ENCODE measurements at regions not wholly inside any gene's neighbourhood (a gene's known extent, or its start where the extent isn't known, plus 50 kb on each side); places are given as distances from the start of the nearest gene placed in this dataset.

DNA sequence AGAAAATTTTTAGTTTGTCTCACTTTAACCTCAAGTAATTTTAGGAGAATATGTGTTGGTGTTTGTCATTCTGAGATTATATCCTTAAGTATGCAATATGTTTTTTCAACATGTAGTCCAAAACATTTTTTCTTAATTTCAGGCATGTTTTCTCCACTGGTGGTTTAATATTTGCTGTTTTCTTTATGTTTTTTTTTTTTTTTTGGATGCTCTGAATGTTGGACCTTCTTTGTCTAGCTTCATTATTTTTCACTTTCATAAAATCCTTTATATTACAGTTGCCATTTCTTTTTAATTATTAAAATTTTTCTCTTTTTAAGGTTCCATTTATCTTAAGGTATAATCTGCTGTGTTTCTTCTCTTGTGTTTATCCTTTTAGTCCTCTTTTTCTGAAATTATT, 342.2 kb upstream of the DUSP10 start:
- no peak for DNase-seq (ENCODE audit: extremely low read depth, low read depth)
- TF ChIP-seq, protein P1, sequence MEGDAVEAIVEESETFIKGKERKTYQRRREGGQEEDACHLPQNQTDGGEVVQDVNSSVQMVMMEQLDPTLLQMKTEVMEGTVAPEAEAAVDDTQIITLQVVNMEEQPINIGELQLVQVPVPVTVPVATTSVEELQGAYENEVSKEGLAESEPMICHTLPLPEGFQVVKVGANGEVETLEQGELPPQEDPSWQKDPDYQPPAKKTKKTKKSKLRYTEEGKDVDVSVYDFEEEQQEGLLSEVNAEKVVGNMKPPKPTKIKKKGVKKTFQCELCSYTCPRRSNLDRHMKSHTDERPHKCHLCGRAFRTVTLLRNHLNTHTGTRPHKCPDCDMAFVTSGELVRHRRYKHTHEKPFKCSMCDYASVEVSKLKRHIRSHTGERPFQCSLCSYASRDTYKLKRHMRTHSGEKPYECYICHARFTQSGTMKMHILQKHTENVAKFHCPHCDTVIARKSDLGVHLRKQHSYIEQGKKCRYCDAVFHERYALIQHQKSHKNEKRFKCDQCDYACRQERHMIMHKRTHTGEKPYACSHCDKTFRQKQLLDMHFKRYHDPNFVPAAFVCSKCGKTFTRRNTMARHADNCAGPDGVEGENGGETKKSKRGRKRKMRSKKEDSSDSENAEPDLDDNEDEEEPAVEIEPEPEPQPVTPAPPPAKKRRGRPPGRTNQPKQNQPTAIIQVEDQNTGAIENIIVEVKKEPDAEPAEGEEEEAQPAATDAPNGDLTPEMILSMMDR (IDR thresholded peaks at IDR 0.05; ENCODE audit: low read depth, low read length, missing control alignments), result no peak
- H3K4me3 ChIP-seq (replicated peaks; ENCODE audit: low read depth, low read length), result no peak overlapping the region

DNA sequence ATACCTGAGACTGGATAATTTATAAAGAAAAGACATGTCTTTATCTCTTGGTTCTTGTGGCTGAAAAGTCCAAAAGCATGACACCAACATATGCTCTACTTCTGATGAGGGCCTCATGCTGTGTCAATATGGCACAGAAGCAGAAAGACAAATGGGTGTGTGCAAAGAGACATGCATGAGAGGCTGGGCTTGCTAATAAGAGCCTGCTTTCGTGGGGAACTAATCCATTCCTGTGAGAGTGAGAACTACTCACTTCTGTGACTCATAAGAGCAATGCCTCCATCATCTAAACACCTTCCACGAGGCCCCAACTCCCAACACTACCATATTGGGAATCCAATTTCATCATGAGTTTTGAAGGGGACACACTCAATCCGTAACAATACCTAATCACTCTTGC, 340.0 kb upstream of the DUSP10 start:
- H3K4me3 ChIP-seq (replicated peaks; ENCODE audit: low read depth, low read length), result no peak overlapping the region
- no peak for DNase-seq (ENCODE audit: extremely low read depth, low read depth)
- TF ChIP-seq, protein P1 (IDR thresholded peaks at IDR 0.05; ENCODE audit: low read depth, low read length, missing control alignments), result no peak

DNA sequence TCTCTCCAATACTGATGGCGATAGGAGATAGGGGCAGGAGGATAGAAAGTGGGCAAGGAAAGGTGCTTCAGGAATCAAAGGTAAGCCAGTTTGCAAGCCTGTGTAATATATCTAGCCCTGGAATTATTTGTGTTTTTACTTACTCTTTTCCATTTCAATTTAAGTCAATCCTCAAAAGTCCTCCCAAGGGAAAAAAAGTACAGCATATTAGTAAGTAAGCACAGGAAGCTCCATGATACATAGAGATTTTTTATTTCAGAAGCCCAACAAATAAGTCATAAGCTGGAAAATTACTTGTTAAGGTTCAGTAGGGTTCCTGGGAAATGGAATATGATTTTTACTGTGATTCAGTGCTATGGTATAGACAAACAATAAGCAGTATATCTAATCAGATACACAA, 337.7 kb upstream of the DUSP10 start:
- H3K4me3 ChIP-seq (replicated peaks; ENCODE audit: low read depth, low read length), result no peak overlapping the region
- TF ChIP-seq, protein P1 (IDR thresholded peaks at IDR 0.05; ENCODE audit: low read depth, low read length, missing control alignments), result no peak
- DNase-seq (ENCODE audit: extremely low read depth, low read depth), result no peak

DNA sequence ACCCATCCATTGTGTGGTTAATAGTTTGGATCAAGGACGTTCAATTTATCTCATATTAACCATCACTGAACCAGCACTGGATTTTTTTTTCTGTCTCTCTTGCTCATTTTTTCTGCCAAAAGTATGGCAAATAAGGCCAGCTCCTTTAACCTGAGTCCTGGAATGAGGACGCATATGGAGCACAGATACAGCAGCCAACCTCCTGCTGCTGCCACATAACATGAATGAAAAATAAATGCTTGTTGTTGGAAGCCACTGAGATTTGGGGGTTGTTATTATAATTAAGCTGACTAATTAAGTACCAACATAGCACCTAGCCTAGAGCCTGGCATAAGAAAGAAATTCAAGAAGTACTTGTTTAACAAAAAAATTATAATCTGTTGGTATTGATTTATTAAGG, 335.3 kb upstream of the DUSP10 start:
- TF ChIP-seq, protein P1 (IDR thresholded peaks at IDR 0.05; ENCODE audit: low read depth, low read length, missing control alignments), result no peak
- no peak for DNase-seq (ENCODE audit: extremely low read depth, low read depth)
- H3K4me3 ChIP-seq (replicated peaks; ENCODE audit: low read depth, low read length), result no peak overlapping the region

DNA sequence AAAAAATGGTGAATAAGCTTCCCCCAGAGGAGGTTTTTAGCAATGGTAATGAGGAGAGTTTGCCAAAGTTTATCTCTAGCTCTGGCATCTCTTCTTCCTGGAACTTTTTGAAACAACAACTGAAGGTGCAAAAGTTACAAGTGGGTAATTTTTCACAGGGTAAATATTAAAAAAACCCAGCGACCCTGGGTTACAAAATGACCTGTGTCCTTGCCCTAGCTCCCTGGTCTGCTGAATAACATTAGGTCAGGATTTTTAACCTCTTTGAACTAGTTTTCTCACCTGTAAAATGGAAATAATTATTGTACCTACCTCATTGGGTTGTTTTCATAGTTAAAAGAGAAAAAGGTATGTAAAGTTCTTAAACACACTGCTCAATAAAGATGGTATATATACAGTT, 332.4 kb upstream of the DUSP10 start:
- no peak overlapping the region for H3K4me3 ChIP-seq (replicated peaks; ENCODE audit: low read depth, low read length)
- DNase-seq (ENCODE audit: extremely low read depth, low read depth), result no peak
- TF ChIP-seq, protein P1 (IDR thresholded peaks at IDR 0.05; ENCODE audit: low read depth, low read length, missing control alignments), result no peak

DNA sequence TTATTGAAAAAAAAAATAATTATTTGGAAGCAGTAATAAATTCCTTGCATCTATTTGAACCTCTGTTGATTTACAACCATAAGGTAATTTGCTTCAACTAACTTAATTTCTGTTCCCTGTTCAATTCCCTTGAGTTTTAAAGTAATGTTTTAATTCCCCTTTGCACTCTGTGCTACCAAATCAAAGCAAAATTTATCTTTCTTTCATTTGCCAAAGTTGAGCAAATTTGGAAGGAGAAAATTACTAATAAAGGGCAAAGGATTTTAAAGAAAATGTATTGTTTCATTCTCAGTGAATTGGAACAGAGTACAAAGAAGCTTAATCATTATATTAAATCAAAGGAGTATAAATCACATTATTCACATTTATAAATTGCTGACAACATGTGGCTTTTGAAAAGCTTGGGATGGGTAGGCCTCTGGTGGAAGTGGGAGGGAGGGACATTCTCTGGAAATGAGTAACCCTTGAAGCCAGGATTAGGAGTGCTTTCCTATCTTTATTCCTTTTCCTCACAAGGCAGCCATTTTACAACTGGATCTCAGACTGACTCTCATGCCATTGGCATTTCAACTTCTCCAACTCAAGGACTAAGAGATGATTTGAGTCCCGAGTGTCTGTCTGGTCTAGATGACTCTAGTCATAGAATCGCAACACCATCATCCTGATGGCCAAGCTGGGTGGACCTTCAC, 331.6 kb upstream of the DUSP10 start:
- no peak overlapping the region for H3K4me3 ChIP-seq (replicated peaks; ENCODE audit: low read depth, low read length)
- no peak for DNase-seq (ENCODE audit: extremely low read depth, low read depth)
- TF ChIP-seq, protein P1 (IDR thresholded peaks at IDR 0.05; ENCODE audit: low read depth, low read length, missing control alignments), result no peak

DNA sequence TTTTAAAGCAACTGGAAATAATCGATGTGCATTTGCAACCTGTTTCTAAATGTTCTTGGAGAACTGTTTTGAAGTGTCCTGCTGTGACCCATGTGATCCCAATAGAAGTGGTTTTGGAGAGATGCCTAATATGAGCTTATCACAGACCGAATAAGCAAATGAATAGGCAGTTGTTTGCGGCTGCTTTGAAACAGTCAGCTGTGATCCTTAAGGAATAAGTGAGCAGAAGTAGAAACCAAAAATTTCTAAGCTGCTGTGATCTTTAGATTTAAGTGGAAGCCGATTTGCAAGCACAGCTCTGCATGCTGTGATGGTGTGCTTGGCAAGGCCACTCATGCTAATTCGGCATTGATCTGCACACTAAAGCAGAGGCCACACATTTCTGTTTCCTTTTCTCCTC, 329.5 kb upstream of the DUSP10 start:
- no peak overlapping the region for H3K4me3 ChIP-seq (replicated peaks; ENCODE audit: low read depth, low read length)
- TF ChIP-seq, protein P1 (IDR thresholded peaks at IDR 0.05; ENCODE audit: low read depth, low read length, missing control alignments), result no peak
- DNase-seq (ENCODE audit: extremely low read depth, low read depth), result no peak

Measured in HFF-Myc (cell line).